ENCODE measurements at regions not wholly inside any gene's neighbourhood (a gene's known extent, or its start where the extent isn't known, plus 50 kb on each side); places are given as distances from the start of the nearest gene placed in this dataset.
"Not testable (repeated sequence)": the region's sequence is repeated elsewhere in the genome, so short reads cannot be mapped to it uniquely, and the experiment has no call there.

DNA sequence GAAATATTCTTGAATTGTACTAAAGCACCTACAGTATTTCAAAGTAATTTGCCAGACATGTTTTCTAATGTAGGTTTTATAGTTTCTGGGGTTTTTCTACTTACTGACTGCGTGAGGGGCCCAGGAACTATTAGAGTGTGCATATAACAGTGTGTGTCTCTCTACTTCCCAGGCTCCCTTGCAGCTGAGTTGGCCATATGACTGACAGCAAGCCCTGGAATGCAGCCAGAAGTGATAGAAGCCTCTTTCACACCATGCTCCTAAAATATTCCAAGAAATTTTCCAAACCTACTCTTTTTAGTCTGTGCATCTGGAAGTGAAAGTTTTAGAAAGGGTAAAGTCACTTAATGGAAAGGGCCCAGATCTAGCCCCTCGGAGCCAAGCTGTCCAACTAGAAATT is 96.7 kb upstream of the SLC7A11 start:
- Histone ChIP-seq H3K27me3 (replicated peaks; ENCODE audit: insufficient read depth) (no peaks in the 10 kb centered on the region), H3K27ac (no peak overlapping the region), H3K4me1 (ENCODE audit: control insufficient read depth in 1 of 2, low read depth in 2 of 2) (no peaks in the 10 kb centered on the region), H3K9me3 (no peaks in the 10 kb centered on the region), H3K4me3 (no peak overlapping the region), H3K36me3 (no peaks in the 10 kb centered on the region)
- TF ChIP-seq, protein P1, sequence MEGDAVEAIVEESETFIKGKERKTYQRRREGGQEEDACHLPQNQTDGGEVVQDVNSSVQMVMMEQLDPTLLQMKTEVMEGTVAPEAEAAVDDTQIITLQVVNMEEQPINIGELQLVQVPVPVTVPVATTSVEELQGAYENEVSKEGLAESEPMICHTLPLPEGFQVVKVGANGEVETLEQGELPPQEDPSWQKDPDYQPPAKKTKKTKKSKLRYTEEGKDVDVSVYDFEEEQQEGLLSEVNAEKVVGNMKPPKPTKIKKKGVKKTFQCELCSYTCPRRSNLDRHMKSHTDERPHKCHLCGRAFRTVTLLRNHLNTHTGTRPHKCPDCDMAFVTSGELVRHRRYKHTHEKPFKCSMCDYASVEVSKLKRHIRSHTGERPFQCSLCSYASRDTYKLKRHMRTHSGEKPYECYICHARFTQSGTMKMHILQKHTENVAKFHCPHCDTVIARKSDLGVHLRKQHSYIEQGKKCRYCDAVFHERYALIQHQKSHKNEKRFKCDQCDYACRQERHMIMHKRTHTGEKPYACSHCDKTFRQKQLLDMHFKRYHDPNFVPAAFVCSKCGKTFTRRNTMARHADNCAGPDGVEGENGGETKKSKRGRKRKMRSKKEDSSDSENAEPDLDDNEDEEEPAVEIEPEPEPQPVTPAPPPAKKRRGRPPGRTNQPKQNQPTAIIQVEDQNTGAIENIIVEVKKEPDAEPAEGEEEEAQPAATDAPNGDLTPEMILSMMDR (IDR thresholded peaks at IDR 0.05): no peak
- ATAC-seq (ENCODE audit: insufficient number of reproducible peaks, low FRiP score, low read depth) (no peak), DNase-seq (ENCODE audit: low spot score) (no peak)

DNA sequence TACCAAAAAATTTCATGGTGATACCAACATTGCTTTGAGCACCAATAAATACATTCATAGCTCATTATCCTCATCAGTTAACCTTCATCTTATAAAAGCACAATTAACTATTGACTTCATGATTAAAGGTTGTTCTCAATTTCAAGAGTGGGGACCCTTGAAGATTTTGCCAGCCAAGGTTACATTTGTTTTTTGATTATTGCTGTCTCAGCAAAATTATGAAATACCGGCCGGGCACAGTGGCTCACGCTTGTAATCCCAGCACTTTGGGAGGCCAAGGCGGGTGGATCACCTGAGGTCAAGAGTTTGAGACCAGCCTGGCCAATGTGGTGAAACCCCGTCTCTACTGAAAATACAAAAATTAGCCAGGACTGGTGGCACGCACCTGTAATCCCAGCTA is 96.1 kb upstream of the SLC7A11 start:
- not testable (repeated sequence) for H3K4me1 ChIP-seq (ENCODE audit: control insufficient read depth in 1 of 2, low read depth in 2 of 2); H3K4me3 ChIP-seq; ATAC-seq (ENCODE audit: insufficient number of reproducible peaks, low FRiP score, low read depth); H3K9me3 ChIP-seq; H3K27me3 ChIP-seq (replicated peaks; ENCODE audit: insufficient read depth); DNase-seq (ENCODE audit: low spot score); H3K36me3 ChIP-seq; H3K27ac ChIP-seq

DNA sequence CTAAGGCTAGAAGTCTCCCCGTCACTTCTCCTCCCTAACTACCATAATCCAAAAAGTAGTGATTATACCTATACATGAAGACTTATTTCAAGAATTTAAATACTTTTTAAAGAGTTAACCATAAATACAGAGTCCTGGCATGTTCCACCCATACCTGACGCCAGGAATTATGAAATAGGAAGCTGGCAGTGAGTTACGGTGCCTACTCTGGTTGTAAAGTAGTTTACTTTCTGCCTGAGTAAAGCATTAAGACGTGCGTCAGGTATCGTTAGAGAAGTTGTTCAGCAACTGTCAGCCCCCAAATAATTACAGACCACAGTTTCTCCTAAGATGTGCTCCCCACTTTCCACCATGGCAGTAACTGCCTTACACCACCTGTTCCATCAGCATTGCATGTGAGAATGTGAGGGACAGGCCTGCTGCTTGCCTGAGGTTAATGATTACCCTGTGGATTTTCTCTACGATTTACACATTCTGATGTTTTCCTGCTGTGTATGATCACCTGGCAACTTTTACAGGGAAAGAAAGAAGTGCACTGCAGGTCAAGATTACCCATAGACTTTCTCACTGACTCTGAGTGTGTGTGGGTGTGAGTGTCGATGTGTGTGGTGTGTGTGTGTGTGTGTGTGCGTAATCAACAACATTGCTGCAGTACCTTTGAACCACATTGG is 92.3 kb upstream of the SLC7A11 start:
- Histone ChIP-seq H3K4me3 (no peak overlapping the region), H3K9me3 (no peaks in the 10 kb centered on the region), H3K4me1 (ENCODE audit: control insufficient read depth in 1 of 2, low read depth in 2 of 2) (no peaks in the 10 kb centered on the region), H3K27ac (no peak overlapping the region), H3K36me3 (no peaks in the 10 kb centered on the region), H3K27me3 (replicated peaks; ENCODE audit: insufficient read depth) (no peaks in the 10 kb centered on the region)
- TF ChIP-seq, protein P1 (IDR thresholded peaks at IDR 0.05): no peak
- ATAC-seq (ENCODE audit: insufficient number of reproducible peaks, low FRiP score, low read depth) (no peak), DNase-seq (ENCODE audit: low spot score) (no peak)

DNA sequence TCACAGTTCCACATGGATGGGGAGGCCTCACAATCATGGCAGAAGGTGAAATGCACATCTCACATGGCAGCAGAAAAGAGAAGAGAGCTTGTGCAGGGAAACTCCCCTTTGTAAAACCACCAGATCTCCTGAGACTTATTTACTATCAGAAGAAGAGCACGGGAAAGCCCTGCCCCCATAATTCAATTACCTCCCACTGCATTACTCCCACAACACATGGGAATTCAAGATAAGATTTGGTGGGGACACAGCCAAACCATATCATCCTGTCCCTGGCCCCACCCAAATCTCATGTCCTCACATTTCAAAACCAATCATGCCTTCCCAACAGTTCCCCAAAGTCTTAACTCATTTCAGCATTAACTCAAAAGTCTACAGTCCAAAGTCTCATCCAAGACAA is 90.3 kb upstream of the SLC7A11 start:
- not testable (repeated sequence) for DNase-seq (ENCODE audit: low spot score); H3K36me3 ChIP-seq; ATAC-seq (ENCODE audit: insufficient number of reproducible peaks, low FRiP score, low read depth); H3K27ac ChIP-seq; H3K4me3 ChIP-seq; H3K4me1 ChIP-seq (ENCODE audit: control insufficient read depth in 1 of 2, low read depth in 2 of 2); H3K27me3 ChIP-seq (replicated peaks; ENCODE audit: insufficient read depth); H3K9me3 ChIP-seq

DNA sequence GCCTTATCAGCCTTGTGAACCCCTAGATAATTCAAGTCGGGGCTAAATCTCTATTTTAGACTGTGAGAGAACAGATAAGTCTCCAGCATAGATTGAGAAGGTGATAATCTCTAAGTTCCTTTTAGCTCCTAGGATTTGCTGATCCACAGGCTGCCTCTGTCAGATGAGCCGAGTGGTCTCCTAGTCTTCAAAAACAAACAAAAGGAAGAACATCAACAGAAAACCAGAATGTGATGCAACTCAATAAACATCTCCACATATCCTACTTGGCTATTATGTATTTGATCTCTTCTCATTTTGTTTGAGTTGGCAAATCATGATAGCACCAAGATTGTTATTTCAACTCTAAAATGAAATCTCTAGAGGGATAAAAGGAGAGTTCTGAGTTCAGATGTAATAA is 88.4 kb upstream of the SLC7A11 start:
- no peaks in the 10 kb centered on the region for H3K9me3 ChIP-seq
- no peaks in the 10 kb centered on the region for H3K36me3 ChIP-seq
- DNase-seq (ENCODE audit: low spot score): no peak
- H3K4me3 ChIP-seq: no peak overlapping the region
- no peaks in the 10 kb centered on the region for H3K4me1 ChIP-seq (ENCODE audit: control insufficient read depth in 1 of 2, low read depth in 2 of 2)
- no peak overlapping the region for H3K27ac ChIP-seq
- TF ChIP-seq, protein P1 (IDR thresholded peaks at IDR 0.05): no peak
- ATAC-seq (ENCODE audit: insufficient number of reproducible peaks, low FRiP score, low read depth): no peak
- H3K27me3 ChIP-seq (replicated peaks; ENCODE audit: insufficient read depth): no peaks in the 10 kb centered on the region

DNA sequence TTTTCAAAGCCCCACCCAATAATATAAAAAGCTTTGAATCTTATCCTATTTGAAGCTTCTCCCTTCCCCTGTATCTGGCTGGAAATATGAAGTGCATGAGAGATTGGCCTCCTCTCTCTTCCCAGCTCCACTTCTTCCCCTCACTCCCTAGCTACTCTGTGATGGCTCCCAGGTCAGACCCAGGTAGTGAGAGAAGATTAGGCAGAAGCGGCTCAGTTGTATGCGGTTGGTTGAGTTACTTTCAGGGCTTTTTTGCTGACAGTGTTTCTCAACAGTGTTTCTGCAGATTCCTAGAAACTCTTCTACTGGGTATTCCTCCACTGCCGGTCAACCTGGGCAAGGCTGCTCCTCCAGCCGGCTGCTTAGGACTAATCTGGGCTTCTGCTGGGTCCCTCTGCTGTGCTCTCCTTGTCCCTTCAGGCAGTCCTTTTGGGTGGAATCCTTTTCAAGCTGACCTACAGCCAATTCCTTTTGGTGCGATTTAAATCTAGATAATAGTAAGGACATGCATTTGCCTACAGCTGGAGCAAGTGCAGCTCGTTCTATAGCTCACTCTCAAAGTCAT is 87.4 kb upstream of the SLC7A11 start:
- DNase-seq (ENCODE audit: low spot score) (no peak), ATAC-seq (ENCODE audit: insufficient number of reproducible peaks, low FRiP score, low read depth) (no peak)
- TF ChIP-seq, protein P1 (IDR thresholded peaks at IDR 0.05): no peak

More for the DNA sequence above, 87.4 kb upstream of the SLC7A11 start:
- no peaks in the 10 kb centered on the region for H3K27me3 ChIP-seq (replicated peaks; ENCODE audit: insufficient read depth)
- no peak overlapping the region for H3K27ac ChIP-seq
- no peaks in the 10 kb centered on the region for H3K36me3 ChIP-seq
- H3K4me3 ChIP-seq: no peak overlapping the region
- H3K9me3 ChIP-seq: no peaks in the 10 kb centered on the region
- no peaks in the 10 kb centered on the region for H3K4me1 ChIP-seq (ENCODE audit: control insufficient read depth in 1 of 2, low read depth in 2 of 2)
